HepG2 (cell line): ENCODE measurements at regions not wholly inside any gene's neighbourhood (a gene's known extent, or its start where the extent isn't known, plus 50 kb on each side); places are given as distances from the start of the nearest gene placed in this dataset.

Experiments used
- ATF7-NPFF ChIP-seq: sonication (generic); formaldehyde crosslinking; IDR thresholded peaks from 2 replicates; pipeline ENCODE4 v1.8.1; 2023; ENCODE audit warnings: mild to moderate bottlenecking, low read depth, missing genetic modification reagents, moderate library complexity
- CHCHD3 ChIP-seq: sonication (generic); formaldehyde crosslinking; IDR thresholded peaks from 2 replicates; pipeline ENCODE4 v1.8.0; 2022; ENCODE audit warnings: mild to moderate bottlenecking, missing genetic modification reagents, moderate library complexity
- CREM ChIP-seq, 2 experiments: sonication (generic) in 1 of 2; formaldehyde crosslinking in 1 of 2; IDR thresholded peaks; 2 replicates each; pipeline versions ENCODE4 v1.4.0 to v1.6.1; 2016 to 2020; ENCODE audit warnings: antibody characterized with exemption in 1 of 2, mild to moderate bottlenecking in 1 of 2, missing genetic modification reagents in 1 of 2
- MEIS1 ChIP-seq: sonication (generic); formaldehyde crosslinking; IDR thresholded peaks from 2 replicates; pipeline ENCODE4 v1.9.0; 2021; ENCODE audit warnings: mild to moderate bottlenecking, missing genetic modification reagents, moderate library complexity, borderline replicate concordance
- NRL ChIP-seq: sonication (generic); formaldehyde crosslinking; IDR thresholded peaks from 2 replicates; pipeline ENCODE4 v1.5.0; 2020; ENCODE audit warnings: missing genetic modification reagents, mild to moderate bottlenecking, moderate library complexity, borderline replicate concordance
- PITX1 ChIP-seq: sonication (generic); formaldehyde crosslinking; IDR thresholded peaks from 2 replicates; pipeline ENCODE4 v1.5.1; 2020; ENCODE audit warnings: mild to moderate bottlenecking, missing genetic modification reagents
- SNAPC2 ChIP-seq: sonication (generic); formaldehyde crosslinking; IDR thresholded peaks from 2 replicates; pipeline ENCODE4 v1.8.1; 2022; ENCODE audit warnings: mild to moderate bottlenecking, missing genetic modification reagents
- SOX13 ChIP-seq, 3 experiments: fragments of 450-650 bp in 1 of 3; sonication (generic) in 1 of 3; formaldehyde crosslinking in 1 of 3; IDR thresholded peaks in 2 of 3; conservative IDR thresholded peaks in 1 of 3; 2 replicates each; pipeline versions ENCODE4 v1.5.0 to v1.6.1; 2016 to 2020; ENCODE audit warnings: antibody characterized with exemption in 1 of 3, mild to moderate bottlenecking in 1 of 3, missing compliant biosample characterization in 1 of 3, missing genetic modification reagents in 1 of 3, moderate library complexity in 1 of 3
- SYNCRIP ChIP-seq: fragments of 200-400 bp; formaldehyde crosslinking; IDR thresholded peaks from 2 replicates; pipeline ENCODE4 v1.6.1; 2018; ENCODE audit warnings: mild to moderate bottlenecking, low read depth, low read length; ENCODE audit not compliant: insufficient read depth
- TEAD3 ChIP-seq: optimal IDR thresholded peaks from 2 replicates; pipeline ENCODE3; 2016; ENCODE audit warnings: borderline replicate concordance
- ZBTB38 ChIP-seq: sonication (generic); formaldehyde crosslinking; IDR thresholded peaks from 2 replicates; pipeline ENCODE4 v1.5.1; 2020; ENCODE audit warnings: mild to moderate bottlenecking, missing genetic modification reagents
- ZNF205 ChIP-seq: IDR thresholded peaks from 2 replicates; pipeline ENCODE4 v1.6.1; 2018; ENCODE audit warnings: missing biosample characterization, missing genetic modification reagents
- ZNF256 ChIP-seq: sonication (generic); formaldehyde crosslinking; conservative IDR thresholded peaks from 2 replicates; pipeline ENCODE4 v1.4.0; 2020; ENCODE audit warnings: missing genetic modification reagents
- ZNF446 ChIP-seq: sonication (generic); formaldehyde crosslinking; IDR thresholded peaks from 2 replicates; pipeline ENCODE4 v1.5.0; 2020; ENCODE audit warnings: mild to moderate bottlenecking, missing genetic modification reagents
- ZNF777 ChIP-seq: sonication (generic); formaldehyde crosslinking; IDR thresholded peaks from 2 replicates; pipeline ENCODE4 v1.4.0; 2020; ENCODE audit warnings: missing genetic modification reagents
- ZNF788 ChIP-seq: sonication (generic); formaldehyde crosslinking; IDR thresholded peaks from 2 replicates; pipeline ENCODE4 v1.5.0; 2020; ENCODE audit warnings: mild to moderate bottlenecking, missing genetic modification reagents, borderline replicate concordance
- TF ChIP-seq, protein P1 (sequence below): sonication (generic); formaldehyde crosslinking; IDR thresholded peaks from 2 replicates; pipeline ENCODE4 v1.4.0; 2020; ENCODE audit warnings: missing genetic modification reagents
- TF ChIP-seq, protein P2 (sequence below): sonication (generic); formaldehyde crosslinking; IDR thresholded peaks from 2 replicates; pipeline ENCODE4 v1.4.0; 2020; ENCODE audit warnings: missing genetic modification reagents, mild to moderate bottlenecking, borderline replicate concordance
- TF ChIP-seq, protein P3 (sequence below): sonication (generic); formaldehyde crosslinking; IDR thresholded peaks from 2 replicates; pipeline ENCODE4 v1.8.0; 2022; ENCODE audit warnings: missing genetic modification reagents, mild to moderate bottlenecking, moderate library complexity, borderline replicate concordance
- TF ChIP-seq, protein P4 (sequence below): sonication (generic); formaldehyde crosslinking; IDR thresholded peaks from 2 replicates; pipeline ENCODE4 v1.5.0; 2020; ENCODE audit warnings: mild to moderate bottlenecking, missing genetic modification reagents

DNA sequence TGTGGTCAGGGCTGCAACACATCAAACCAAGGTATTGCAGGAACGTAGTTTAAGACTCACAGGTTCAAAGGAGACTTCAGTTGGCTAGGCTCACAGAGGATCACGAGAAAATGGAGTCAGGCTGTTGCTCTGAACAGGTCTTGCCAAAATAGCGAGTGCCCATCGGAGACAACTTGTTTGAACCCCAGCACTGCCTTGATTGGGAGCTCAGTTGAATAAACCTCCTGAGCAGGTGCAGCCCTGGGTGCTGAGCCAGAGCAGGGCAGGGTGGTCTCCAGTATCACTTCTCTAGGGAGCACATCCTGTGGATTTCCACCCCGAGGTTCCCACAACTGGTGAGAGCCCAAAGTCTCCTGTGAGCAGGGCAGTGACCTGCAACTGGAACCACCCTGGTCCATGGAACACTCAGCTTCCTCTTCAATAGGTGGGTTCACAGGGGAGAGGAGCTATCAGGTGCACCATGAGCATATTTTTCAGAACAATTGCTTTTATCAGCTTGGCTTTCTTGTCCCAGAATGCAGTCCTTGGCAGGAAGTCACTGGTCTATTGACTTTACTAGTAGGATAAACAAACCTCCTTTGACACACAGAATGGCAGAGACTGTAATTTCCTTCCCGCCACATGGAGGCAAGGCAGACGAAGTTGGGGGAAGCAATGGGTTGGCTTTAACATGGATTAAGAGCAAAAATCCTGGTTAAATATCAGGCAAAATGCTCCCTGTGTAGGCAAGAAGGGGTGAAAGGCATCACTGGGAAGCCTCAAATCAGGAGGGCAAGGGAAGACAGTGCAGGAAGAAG lies 267.7 kb upstream of the FOXQ1 start (continued):
- TF ChIP-seq, protein P1, sequence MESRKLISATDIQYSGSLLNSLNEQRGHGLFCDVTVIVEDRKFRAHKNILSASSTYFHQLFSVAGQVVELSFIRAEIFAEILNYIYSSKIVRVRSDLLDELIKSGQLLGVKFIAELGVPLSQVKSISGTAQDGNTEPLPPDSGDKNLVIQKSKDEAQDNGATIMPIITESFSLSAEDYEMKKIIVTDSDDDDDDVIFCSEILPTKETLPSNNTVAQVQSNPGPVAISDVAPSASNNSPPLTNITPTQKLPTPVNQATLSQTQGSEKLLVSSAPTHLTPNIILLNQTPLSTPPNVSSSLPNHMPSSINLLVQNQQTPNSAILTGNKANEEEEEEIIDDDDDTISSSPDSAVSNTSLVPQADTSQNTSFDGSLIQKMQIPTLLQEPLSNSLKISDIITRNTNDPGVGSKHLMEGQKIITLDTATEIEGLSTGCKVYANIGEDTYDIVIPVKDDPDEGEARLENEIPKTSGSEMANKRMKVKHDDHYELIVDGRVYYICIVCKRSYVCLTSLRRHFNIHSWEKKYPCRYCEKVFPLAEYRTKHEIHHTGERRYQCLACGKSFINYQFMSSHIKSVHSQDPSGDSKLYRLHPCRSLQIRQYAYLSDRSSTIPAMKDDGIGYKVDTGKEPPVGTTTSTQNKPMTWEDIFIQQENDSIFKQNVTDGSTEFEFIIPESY: peak; percentile 96
- TF ChIP-seq SOX13 (IDR thresholded peaks at IDR 0.05) (peak; percentile 85), SOX13 (CRISPR knock-in tag; conservative IDR thresholded peaks at IDR 0.05 in 1 of 2, IDR thresholded peaks at IDR 0.05 in 1 of 2) (peak in 1 of 2 experiments; percentile 98; a peak in 2 of 4 replicates), ZNF205 (CRISPR knock-in tag) (peak; percentile 53; the same call in 1 of the 2 replicates), TEAD3 (peak; percentile 27), ZNF446 (CRISPR knock-in tag) (no peak), CREM (IDR thresholded peaks at IDR 0.05) (peak; percentile 56; the same call in 1 of the 2 replicates), CREM (CRISPR knock-in tag; IDR thresholded peaks at IDR 0.05) (no peak), ZBTB38 (CRISPR knock-in tag) (peak; percentile 52), SNAPC2 (CRISPR knock-in tag) (no peak), MEIS1 (CRISPR knock-in tag) (no peak), ATF7-NPFF (CRISPR knock-in tag) (0 out of 2 replicates have a peak, but pooled peaks have one; percentile 49), ZNF777 (no peak), PITX1 (CRISPR knock-in tag) (no peak), SYNCRIP (no peak), CHCHD3 (peak; percentile 29; the same call in 1 of the 2 replicates), ZNF256 (CRISPR knock-in tag) (no peak), NRL (CRISPR knock-in tag) (no peak), ZNF788 (0 out of 2 replicates have a peak, but pooled peaks have one; percentile 28)
- TF ChIP-seq, protein P2, sequence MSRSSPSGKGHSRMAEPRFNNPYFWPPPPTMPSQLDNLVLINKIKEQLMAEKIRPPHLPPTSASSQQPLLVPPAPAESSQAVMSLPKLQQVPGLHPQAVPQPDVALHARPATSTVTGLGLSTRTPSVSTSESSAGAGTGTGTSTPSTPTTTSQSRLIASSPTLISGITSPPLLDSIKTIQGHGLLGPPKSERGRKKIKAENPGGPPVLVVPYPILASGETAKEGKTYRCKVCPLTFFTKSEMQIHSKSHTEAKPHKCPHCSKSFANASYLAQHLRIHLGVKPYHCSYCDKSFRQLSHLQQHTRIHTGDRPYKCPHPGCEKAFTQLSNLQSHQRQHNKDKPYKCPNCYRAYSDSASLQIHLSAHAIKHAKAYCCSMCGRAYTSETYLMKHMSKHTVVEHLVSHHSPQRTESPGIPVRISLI (CRISPR knock-in tag): no peak
- TF ChIP-seq, protein P3, sequence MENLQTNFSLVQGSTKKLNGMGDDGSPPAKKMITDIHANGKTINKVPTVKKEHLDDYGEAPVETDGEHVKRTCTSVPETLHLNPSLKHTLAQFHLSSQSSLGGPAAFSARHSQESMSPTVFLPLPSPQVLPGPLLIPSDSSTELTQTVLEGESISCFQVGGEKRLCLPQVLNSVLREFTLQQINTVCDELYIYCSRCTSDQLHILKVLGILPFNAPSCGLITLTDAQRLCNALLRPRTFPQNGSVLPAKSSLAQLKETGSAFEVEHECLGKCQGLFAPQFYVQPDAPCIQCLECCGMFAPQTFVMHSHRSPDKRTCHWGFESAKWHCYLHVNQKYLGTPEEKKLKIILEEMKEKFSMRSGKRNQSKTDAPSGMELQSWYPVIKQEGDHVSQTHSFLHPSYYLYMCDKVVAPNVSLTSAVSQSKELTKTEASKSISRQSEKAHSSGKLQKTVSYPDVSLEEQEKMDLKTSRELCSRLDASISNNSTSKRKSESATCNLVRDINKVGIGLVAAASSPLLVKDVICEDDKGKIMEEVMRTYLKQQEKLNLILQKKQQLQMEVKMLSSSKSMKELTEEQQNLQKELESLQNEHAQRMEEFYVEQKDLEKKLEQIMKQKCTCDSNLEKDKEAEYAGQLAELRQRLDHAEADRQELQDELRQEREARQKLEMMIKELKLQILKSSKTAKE: peak; percentile 64
- TF ChIP-seq, protein P4, sequence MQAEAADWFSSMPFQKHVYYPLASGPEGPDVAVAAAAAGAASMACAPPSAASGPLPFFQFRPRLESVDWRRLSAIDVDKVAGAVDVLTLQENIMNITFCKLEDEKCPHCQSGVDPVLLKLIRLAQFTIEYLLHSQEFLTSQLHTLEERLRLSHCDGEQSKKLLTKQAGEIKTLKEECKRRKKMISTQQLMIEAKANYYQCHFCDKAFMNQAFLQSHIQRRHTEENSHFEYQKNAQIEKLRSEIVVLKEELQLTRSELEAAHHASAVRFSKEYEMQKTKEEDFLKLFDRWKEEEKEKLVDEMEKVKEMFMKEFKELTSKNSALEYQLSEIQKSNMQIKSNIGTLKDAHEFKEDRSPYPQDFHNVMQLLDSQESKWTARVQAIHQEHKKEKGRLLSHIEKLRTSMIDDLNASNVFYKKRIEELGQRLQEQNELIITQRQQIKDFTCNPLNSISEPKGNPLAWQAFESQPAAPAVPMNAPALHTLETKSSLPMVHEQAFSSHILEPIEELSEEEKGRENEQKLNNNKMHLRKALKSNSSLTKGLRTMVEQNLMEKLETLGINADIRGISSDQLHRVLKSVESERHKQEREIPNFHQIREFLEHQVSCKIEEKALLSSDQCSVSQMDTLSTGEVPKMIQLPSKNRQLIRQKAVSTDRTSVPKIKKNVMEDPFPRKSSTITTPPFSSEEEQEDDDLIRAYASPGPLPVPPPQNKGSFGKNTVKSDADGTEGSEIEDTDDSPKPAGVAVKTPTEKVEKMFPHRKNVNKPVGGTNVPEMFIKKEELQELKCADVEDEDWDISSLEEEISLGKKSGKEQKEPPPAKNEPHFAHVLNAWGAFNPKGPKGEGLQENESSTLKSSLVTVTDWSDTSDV (CRISPR knock-in tag): no peak
